A204.1 (cell line): ENCODE measurements at regions not wholly inside any gene's neighbourhood (a gene's known extent, or its start where the extent isn't known, plus 50 kb on each side); places are given as distances from the start of the nearest gene placed in this dataset.
"Not testable (repeated sequence)": the region's sequence is repeated elsewhere in the genome, so short reads cannot be mapped to it uniquely, and the experiment has no call there.

Source experiments
- FAIRE-seq: peaks from 2 replicates; lab custom pipeline; 2012; peaks lifted over from hg19 to GRCh38; lab: Jason Lieb, UNC

GRCh38 chr4:132094017-132094416, 1055.1 kb upstream of the PCDH10 start:
- FAIRE-seq, result peak; percentile 70

DNA sequence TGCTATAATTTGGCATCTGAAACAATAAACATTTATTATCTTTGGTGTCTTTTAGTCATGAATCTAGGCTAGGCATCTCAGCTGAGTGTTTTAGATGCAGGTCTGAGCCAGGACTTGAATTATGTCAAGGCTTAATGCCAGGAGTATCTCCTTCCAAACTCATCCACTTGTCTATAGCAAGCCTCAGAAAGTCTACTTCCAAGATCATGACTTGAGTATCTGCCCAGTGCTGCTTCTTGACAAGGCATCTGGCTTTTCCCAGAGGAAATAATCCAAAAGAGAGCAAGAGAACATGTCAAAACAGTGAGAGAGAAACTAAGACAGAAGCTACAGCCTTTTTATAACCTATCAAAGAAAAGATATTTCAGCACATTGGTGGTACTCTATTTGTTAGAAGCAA, 1052.1 kb upstream of the PCDH10 start:
- FAIRE-seq, result no peak

DNA sequence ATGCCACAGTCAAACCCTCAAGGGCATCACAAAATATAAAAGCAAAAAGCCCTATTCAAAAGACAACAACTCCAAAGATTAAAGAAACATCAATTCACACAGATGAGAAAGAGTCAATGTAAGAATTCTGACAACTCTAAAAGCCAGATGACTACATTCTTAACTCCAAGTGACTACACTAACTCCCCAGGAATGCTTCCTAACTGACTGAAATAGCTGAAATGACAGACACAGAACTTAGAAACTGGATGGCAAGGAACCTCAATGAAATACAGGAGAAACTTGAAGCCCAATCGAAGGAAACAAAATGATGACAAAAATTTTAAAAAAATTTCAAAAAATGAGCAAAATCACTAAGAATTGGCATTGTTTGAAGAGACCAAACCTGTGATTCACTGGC, 1047.6 kb upstream of the PCDH10 start:
- no peak for FAIRE-seq

DNA sequence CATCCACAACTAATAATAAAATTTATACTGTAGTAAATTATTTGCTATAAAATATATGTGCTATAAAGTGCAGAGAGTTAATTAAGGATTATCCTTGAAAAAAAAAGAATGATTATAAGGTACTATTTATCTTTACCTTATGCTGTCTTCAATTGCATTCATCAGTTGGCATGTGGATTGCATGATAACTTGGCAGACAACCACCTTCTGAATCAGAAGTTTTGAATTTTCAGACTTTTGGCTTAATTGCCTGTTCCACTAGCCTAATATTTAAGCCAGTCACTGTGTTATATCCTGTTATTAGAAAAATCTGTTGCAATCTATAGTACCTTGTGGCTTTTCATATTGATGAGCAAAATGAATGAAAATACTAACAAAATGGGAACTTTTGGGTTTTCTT, 1040.3 kb upstream of the PCDH10 start:
- FAIRE-seq, result no peak

DNA sequence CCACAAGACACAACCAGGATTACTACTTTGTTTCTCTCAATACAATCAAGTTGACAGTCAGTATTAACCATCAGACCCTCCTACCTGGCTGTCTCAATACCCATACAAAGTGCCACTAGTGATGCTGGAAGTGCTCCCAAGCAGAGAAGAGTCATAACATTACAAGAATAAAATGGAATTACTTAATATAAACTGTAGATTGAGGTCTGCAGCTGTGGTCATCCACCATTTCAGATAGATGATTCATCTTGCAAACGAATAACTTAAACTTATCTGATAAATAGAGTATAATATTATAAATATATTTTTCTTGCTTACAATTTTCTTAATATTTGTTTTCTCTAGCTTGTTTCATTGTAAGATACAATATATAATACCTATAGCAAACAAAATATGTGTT, 1034.2 kb upstream of the PCDH10 start:
- FAIRE-seq, result no peak

DNA sequence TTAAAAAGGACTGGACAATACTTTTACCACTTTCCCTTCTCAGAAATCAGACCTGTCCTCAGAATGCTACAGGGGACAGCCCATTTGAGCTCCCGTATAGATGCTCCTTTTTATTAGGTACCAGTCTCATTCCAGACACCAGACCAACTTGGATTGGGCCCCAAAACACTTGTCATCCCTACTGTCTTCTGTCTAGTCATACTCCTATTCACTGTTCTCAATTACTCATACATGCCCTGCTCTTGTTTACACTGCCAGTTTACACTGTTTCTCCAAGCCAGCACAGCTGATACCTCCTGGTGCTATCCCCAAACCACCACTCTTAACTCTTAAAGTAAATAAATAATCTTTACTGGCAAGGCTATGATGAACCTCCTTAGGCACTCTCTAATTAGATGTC, 1026.4 kb upstream of the PCDH10 start:
- not testable (repeated sequence) for FAIRE-seq

GRCh38 chr4:132123870-132124623, 1025.0 kb upstream of the PCDH10 start:
- no peak for FAIRE-seq

DNA sequence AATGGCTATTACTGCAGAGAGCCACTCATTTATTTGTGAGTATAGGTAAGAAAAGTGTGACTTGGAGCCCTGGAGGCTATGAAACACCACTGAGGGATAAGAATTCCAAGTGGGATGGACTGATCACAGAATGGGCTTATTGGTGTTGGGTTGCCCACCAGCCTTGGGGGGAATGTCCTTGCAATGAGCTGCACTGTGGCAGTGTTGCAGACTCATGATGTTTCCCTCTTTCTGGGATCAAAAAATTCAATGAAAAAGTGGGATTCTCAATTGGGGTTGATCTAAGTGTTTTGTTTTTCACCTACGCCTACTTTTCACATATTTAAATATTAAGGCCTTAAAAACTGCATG, 1024.5 kb upstream of the PCDH10 start:
- FAIRE-seq, result no peak

DNA sequence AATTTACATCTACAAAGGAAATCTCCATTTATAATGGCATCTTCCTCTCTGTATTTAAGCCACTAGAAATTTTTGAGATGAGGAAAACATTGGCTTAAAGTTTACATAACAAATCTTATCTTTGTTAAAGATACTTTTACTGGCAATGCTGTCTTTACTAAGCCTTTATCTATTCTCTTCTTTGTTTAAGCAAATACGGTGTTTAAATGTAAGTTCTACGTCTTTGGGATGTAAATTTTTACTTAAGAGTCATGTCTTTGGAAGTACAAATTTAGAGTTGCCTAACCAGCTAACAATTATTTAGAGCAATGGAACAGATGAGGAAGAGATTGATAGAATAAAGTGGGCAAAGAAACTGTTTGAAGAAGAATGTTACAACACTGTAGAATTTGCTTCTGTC, 1024.0 kb upstream of the PCDH10 start:
- no peak for FAIRE-seq

- no peak for FAIRE-seq
Measured at GRCh38 chr4:132132433-132132832, 1016.7 kb upstream of the PCDH10 start.

GRCh38 chr4:132169660-132170059, 979.4 kb upstream of the PCDH10 start:
- no peak for FAIRE-seq

GRCh38 chr4:132180020-132180427, 969.1 kb upstream of the PCDH10 start:
- FAIRE-seq, result no peak

DNA sequence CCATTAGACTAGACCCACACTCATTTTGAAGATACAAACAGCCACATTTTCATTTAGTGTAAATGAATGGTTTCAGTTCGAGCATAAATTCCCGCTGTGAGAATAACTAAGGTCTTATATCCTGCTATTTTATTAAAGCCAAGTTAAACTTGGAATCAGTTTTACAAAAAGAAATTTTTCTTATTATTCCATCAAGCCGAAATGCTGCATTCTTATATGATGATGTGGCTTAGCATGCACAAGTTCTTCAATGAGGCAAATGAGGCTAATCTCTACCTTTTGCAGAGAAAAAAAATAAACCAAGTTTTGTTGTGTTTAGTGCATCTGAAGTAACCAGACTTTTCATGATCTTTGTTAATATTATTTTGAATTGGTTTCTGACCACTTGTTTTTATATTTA, 953.9 kb upstream of the PCDH10 start:
- no peak for FAIRE-seq

DNA sequence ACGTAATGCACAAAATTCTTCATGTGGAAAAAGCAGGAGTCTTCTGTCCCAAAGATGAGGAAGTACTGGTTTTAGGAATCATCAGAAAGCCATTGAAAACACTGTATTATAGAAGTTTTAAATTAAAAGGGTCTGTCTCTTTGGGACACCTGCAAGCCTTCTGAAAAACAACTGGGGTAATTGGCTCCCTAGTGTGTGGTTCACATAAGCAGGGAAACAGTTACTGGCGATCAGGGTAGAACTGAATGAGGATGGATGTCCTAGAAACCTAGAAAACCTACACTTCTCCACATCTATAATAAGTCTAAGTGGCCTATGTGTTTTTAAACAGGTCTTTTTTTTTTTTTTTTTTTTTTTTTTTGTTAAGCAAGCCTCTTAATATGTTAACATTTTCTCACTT, 945.5 kb upstream of the PCDH10 start:
- no peak for FAIRE-seq

DNA sequence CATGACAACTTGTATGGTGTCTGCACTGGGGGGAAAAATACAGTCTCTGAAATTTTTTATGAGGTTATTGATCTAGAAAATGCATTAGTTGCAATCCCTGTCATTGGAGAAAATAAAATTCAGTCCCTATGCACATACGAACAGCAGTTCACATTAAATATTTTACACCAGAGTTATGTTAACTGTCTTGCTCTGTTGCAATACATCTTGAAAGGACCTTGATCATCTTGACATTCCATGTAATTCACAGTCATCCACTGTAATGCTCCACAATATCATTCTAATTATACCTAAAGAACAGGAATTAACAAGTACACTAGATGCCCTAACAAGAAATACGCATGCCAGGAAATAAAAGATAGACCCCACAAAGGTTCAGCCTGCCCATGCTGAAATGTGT, 934.6 kb upstream of the PCDH10 start:
- no peak for FAIRE-seq

DNA sequence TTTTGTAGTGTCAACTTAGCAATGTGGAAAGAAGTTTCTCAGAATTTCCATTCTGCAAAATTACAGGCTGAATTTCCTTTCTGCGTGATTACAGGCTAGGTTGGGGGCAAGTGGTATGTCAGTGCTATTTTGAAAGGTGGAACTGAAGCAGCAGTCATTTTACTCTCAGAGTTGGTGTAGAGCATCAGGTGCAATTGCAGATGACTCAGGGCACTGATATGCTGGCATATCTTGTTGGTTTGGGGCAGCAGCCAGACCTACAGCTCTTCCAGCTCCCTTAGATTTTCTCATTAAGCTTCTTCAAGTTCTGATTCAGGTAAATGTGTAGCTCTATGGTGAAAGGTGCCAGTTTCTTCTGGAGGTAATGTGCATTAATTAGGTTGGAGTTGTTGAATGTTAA, 930.7 kb upstream of the PCDH10 start:
- no peak for FAIRE-seq

- no peak for FAIRE-seq
Measured at GRCh38 chr4:132227151-132227856, 921.8 kb upstream of the PCDH10 start.

DNA sequence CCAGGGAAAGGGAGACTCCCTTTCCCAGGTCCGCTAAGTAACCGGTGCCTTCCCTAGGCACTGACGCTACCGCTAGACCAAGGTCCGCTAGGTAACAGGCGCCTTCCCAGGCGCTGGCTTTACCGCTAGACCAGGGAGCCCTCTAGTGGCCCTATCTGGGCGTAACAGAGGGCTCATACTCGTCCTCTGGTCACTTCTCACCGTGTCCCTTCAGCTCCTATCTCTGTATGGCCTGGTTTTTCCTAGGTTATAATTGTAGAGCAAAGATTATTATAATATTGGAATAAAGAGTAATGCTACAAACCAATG, 921.3 kb upstream of the PCDH10 start:
- FAIRE-seq, result peak; percentile 25

DNA sequence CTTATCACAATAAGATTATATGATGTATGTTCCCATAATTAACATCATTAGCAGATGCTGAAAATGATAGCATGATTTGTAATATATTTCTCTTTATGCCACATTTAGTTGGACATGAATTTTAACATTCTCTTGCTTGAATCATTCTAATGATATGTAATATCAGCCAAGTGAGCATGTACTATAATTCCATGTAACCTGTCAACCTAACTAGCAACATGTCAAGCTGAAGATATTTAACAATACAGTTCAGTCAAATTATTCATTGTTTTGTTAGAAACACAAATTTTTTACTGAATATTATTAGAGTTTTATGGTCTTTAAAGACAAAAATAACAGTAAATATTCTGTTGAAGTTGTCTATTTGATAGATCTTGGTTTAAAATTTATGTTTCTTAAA, 920.4 kb upstream of the PCDH10 start:
- no peak for FAIRE-seq

DNA sequence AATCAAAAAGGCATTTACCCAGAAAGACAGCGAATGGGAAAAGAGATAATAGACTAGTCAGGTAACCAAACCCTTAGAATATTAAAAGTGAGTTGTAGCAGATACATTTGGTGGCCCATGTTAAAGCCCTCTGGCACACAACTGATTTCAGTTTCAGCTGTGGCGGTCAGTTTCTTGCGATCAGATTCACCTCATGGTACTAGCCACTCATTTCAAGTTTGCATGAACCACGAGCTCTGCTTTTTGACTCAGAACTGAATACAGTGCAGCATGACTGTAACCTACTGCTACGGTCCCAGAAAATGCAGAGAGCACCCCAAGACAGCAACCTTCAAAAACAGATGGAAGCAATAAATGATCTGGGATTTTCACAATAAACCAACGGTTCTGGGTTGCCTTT, 919.1 kb upstream of the PCDH10 start:
- FAIRE-seq, result no peak

DNA sequence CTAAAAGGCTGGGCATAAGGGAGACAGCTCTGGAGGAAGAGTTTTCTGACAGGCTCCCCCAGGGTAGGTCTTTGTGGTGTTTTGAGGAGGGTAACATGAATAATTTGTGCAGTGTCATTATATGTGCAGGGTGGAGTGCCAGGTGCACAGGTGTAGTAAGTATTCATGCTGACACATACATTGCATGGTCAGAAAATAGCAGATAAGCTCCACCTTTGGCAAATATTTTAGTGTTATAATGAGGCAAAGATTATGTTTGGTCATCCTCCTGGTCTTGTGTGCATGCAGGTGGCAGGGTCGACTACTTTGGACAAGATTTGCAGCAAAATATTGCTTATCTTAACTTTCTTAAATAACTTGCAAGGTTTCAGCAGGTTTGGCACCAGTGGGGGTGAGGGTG, 910.4 kb upstream of the PCDH10 start:
- FAIRE-seq, result no peak

DNA sequence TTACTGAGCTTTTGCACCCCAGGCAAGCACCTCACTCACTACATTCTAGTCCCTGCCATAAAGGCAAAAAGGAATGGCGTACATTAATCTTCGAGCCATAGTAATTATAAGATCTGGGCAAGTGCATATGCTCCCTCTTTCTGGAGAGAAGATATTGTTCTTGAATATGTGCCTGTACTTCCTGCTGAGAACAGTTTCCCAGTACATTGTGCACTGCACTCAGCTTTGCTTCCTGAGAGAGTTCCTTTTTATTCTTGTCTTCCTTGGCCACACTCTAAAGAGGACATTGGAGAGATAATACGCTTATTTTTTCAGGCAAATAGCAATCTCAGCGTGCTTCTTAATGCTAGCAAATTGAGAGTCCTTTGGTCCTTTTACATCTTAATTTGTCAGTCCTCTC, 909.0 kb upstream of the PCDH10 start:
- FAIRE-seq, result no peak

DNA sequence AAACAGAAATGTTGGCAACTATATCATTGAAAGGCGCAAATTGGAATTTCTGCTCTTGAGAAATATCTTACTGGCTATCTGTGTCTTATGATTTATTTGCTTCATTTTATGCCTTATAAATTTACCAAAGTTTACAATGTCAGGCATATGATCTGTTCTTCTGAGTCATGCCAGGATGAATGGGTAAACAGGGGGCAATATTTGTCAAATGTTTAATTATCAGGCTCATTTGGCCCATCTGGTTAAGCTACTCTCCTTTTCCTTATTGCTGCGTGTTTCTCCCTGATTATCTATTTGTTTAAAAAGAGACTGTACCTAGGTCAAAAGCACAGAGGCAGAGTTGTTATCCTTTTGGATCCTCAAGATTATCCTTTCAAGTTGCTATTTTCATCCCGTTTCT, 903.8 kb upstream of the PCDH10 start:
- no peak for FAIRE-seq

DNA sequence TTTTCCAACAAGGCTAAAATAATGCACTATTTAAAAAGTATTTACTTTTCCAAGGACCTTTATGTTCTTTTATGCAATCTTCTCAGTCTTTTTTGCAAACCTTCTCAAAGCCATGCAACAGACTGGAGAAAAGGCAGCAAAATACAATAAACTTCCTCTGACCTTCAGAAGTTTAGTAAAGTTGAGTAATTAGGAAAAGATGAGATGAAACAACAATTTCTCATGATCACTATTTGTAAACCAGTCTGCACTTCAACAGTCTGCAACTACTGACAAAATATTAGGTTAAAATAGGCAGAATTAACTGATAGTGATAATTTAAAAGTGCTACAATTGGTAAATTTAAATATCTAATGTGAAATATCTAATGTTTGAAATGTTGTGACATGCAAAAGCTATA, 884.9 kb upstream of the PCDH10 start:
- no peak for FAIRE-seq

- no peak for FAIRE-seq
Measured at GRCh38 chr4:132266374-132266773, 882.7 kb upstream of the PCDH10 start.
